Esophagus muscularis mucosa (tissue), 4 donors: ENCODE measurements at regions not wholly inside any gene's neighbourhood (a gene's known extent, or its start where the extent isn't known, plus 50 kb on each side); places are given as distances from the start of the nearest gene placed in this dataset.

Experiments
- DNase-seq: peaks from one replicate; pipeline ENCODE4 v3.0.0-alpha.2; 2017; ENCODE audit errors: extremely low spot score
- H3K27ac ChIP-seq, 4 donors: fragments of 200-600 bp; sonication (generic); replicated peaks in 1 of 4; 1 replicate in 3 of 4; 2 replicates in 1 of 4; pipeline ENCODE4 v1.5.1; 2016 to 2019; ENCODE audit warnings: mild to moderate bottlenecking in 1 of 4
- H3K27me3 ChIP-seq, 4 donors: fragments of 200-600 bp; sonication (generic); one replicate each; pipeline versions ENCODE4 v1.5.1 to v1.6.0; 2016 to 2019
- H3K36me3 ChIP-seq, 4 donors: fragments of 200-600 bp; sonication (generic); one replicate each; pipeline ENCODE4 v1.5.1; 2016 to 2019
- H3K4me1 ChIP-seq, 4 donors: fragments of 200-600 bp; sonication (generic); one replicate each; pipeline ENCODE4 v1.5.1; 2016 to 2019
- H3K4me3 ChIP-seq, 4 donors: fragments of 200-600 bp; sonication (generic); 1 replicate in 2 of 4; 2 replicates in 2 of 4; pipeline ENCODE4 v1.5.1; 2016 to 2019; ENCODE audit warnings: mild to moderate bottlenecking in 4 of 4, moderate library complexity in 1 of 4
- H3K9me3 ChIP-seq, 4 donors: fragments of 200-600 bp; sonication (generic); 1 replicate in 3 of 4; 2 replicates in 1 of 4; pipeline ENCODE4 v1.5.1; 2016 to 2019
- EP300 ChIP-seq: sonication (generic); formaldehyde crosslinking; IDR thresholded peaks from one replicate; pipeline ENCODE4 v1.6.1; 2017; ENCODE audit warnings: antibody characterized with exemption
- POLR2A ChIP-seq: fragments of 450-650 bp; IDR thresholded peaks from one replicate; pipeline ENCODE4 v1.6.1; 2017; ENCODE audit warnings: antibody characterized with exemption, moderate library complexity, mild to moderate bottlenecking, low read depth
- POLR2AphosphoS5 ChIP-seq, 2 donors: sonication (generic); formaldehyde crosslinking; IDR thresholded peaks; one replicate each; pipeline ENCODE4 v1.6.1; 2017; ENCODE audit warnings: antibody characterized with exemption in 2 of 2
- WGBS: methylation state at CpG from one replicate; pipeline ENCODE4 v1.1.5; 2018; 5-methylcytosine and 5-hydroxymethylcytosine counted together
- intact Hi-C: fragments of 100-400 bp; cut with DNase I; formaldehyde crosslinking; loops from one replicate; pipeline ENCODE4 v1.15.1; 2023
- TF ChIP-seq, protein P1 (sequence below), 3 experiments: fragments of 200-600 bp in 2 of 3; fragments of 450-650 bp in 1 of 3; sonication (generic) in 2 of 3; IDR thresholded peaks; one replicate each; pipeline ENCODE4 v1.5.1; 2017 to 2019; ENCODE audit warnings: antibody characterized with exemption in 3 of 3, mild to moderate bottlenecking in 2 of 3, moderate library complexity in 1 of 3

DNA sequence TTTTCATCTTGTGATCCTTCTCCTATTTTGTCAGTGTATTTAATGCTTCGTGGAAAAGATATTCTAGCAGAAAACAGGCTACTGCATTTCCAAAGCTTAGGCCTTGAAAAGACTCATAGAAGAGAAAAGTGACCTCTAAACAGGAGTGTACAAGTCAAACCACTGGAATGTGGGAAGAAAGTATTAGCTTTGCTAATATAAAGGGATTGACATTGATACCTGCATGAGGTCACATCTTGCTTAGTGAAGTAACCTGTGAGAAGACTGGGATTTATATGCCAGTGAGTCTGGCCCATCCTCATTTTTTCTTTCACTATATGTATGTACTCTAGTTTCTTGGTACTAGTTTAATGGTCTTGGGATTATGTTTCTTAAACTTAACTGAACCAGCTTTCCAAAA lies 132.9 kb upstream of the TMC3 start:
- WGBS = 93% methylated on average over 1 of the region's 1 CpG
- no peaks in the 10 kb centered on the region for H3K9me3 ChIP-seq
- no peaks in the 10 kb centered on the region for H3K4me1 ChIP-seq
- no peak for TF ChIP-seq EP300
- TF ChIP-seq, protein P1, sequence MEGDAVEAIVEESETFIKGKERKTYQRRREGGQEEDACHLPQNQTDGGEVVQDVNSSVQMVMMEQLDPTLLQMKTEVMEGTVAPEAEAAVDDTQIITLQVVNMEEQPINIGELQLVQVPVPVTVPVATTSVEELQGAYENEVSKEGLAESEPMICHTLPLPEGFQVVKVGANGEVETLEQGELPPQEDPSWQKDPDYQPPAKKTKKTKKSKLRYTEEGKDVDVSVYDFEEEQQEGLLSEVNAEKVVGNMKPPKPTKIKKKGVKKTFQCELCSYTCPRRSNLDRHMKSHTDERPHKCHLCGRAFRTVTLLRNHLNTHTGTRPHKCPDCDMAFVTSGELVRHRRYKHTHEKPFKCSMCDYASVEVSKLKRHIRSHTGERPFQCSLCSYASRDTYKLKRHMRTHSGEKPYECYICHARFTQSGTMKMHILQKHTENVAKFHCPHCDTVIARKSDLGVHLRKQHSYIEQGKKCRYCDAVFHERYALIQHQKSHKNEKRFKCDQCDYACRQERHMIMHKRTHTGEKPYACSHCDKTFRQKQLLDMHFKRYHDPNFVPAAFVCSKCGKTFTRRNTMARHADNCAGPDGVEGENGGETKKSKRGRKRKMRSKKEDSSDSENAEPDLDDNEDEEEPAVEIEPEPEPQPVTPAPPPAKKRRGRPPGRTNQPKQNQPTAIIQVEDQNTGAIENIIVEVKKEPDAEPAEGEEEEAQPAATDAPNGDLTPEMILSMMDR (IDR thresholded peaks at IDR 0.05) = no peak
- TF ChIP-seq POLR2AphosphoS5 (IDR thresholded peaks at IDR 0.05) = no peak
- no peak for TF ChIP-seq POLR2A
- DNase-seq = no peak
- no peak overlapping the region for H3K27ac ChIP-seq
- no peak overlapping the region for H3K4me3 ChIP-seq
- H3K36me3 ChIP-seq = no peaks in the 10 kb centered on the region
- intact Hi-C loops = no loop called here
- H3K27me3 ChIP-seq = no peaks in the 10 kb centered on the region

DNA sequence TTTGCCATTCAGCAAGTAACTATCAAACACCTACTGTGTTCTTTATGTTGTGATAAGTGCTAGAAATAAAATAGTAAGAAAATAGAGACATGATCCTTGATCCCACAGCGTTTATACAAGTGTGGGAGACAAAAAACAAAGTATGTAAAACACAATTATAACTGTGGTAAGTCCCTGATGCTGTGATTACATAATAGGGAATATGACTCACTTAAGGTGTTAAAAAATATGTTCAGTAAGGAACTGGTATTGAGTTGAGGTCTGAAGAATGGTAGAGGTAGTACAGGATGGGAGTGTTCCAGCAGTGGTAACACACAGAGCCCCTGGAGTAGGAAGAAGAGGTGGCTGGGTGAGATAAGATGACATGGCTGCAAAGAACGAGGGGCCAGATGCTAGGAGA lies 132.1 kb upstream of the TMC3 start:
- intact Hi-C loops = no loop called here
- Histone ChIP-seq H3K27me3 (no peaks in the 10 kb centered on the region), H3K9me3 (no peaks in the 10 kb centered on the region), H3K4me3 (no peak overlapping the region), H3K27ac (no peak overlapping the region), H3K4me1 (no peaks in the 10 kb centered on the region), H3K36me3 (no peaks in the 10 kb centered on the region)
- DNase-seq = peak; percentile 55
- WGBS = 83% methylated on average over 2 of the region's 2 CpGs
- TF ChIP-seq POLR2AphosphoS5 (IDR thresholded peaks at IDR 0.05) (no peak), EP300 (no peak), POLR2A (no peak)
- TF ChIP-seq, protein P1 (IDR thresholded peaks at IDR 0.05) = no peak

DNA sequence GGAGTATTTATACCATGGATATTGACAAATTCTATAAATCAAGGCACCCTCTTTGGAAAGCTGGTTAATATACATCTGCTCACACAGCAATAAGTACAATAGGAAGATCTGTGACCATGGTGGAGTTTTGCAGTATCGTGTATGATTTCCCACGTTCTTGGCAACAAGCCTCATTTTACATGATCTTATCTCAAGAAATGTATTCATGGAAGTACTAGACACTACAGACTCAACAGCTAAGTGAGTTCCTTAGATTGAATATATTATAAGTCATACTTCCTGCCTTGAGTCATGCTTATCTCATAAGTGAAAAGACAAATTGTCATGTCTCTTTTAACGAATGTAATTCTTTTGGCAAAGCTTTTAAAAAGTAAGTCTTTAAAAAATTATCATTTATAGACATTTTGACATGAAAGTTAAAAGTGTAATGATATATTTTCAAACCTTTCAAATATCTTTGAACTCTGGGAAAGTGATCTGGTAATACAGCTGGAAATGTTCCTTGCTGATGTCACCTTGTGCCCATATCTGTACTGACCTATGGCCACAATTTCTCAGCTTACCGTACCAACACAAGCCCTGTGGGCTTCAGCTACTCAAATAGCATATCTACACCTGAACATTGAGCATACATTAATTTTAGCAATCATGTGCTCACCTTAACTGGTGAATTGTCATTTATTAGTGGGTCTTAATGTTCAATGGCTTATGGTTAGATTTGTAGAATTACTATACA lies 130.3 kb upstream of the TMC3 start:
- no peak overlapping the region for H3K4me3 ChIP-seq
- no peaks in the 10 kb centered on the region for H3K4me1 ChIP-seq
- intact Hi-C loops = no loop called here
- H3K27ac ChIP-seq = no peak overlapping the region
- DNase-seq = no peak
- TF ChIP-seq POLR2A (no peak), EP300 (no peak), POLR2AphosphoS5 (IDR thresholded peaks at IDR 0.05) (no peak)
- TF ChIP-seq, protein P1 (IDR thresholded peaks at IDR 0.05) = no peak
- no peaks in the 10 kb centered on the region for H3K36me3 ChIP-seq
- no peaks in the 10 kb centered on the region for H3K27me3 ChIP-seq
- WGBS = 60% methylated on average over 4 of the region's 4 CpGs
- no peaks in the 10 kb centered on the region for H3K9me3 ChIP-seq

DNA sequence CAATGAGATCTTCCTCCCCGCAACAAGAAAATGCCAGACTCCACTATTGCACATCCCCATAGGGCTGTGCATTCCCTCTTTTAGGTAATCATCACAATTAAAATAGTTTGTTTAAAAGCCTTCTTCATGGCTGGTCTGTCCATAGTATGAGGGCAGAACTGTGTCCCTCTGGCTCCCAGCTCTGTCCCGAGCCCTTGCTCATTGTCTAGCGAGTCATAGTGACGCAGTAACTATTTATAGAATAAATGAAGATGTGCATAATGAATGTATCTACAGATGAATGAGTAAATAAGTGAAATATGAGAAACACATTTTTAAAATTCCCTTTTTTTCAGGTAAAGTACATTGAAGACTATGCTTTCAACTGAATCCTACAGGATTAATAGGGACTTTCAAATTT lies 128.4 kb upstream of the TMC3 start:
- H3K4me1 ChIP-seq = no peaks in the 10 kb centered on the region
- intact Hi-C loops = no loop called here
- no peak overlapping the region for H3K27ac ChIP-seq
- H3K4me3 ChIP-seq = no peak overlapping the region
- no peak for DNase-seq
- WGBS = 93% methylated on average over 4 of the region's 4 CpGs
- no peaks in the 10 kb centered on the region for H3K9me3 ChIP-seq
- TF ChIP-seq, protein P1 (IDR thresholded peaks at IDR 0.05) = no peak
- no peak for TF ChIP-seq POLR2A
- no peak for TF ChIP-seq EP300
- TF ChIP-seq POLR2AphosphoS5 (IDR thresholded peaks at IDR 0.05) = no peak
- H3K36me3 ChIP-seq = no peaks in the 10 kb centered on the region
- H3K27me3 ChIP-seq = no peaks in the 10 kb centered on the region

DNA sequence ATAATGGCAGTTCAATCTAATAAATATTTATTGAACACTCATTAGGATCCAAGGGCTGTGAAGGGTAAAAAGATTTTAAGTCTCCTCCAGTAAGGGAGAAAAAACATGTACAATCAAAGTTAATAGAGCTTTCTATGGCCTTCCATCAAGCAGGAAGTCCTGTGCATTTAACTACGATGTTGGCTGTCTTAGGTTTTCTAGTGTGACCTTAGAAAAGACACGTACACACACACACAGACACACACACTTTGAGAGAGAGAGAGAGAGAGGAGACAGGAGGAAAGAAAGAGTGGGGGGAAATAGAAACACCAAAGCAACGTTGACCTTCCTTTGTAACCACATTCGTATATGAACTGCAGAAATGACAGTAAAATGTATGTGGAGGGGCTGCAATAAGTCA lies 126.1 kb upstream of the TMC3 start:
- Histone ChIP-seq H3K4me3 (no peak overlapping the region), H3K36me3 (no peaks in the 10 kb centered on the region), H3K4me1 (no peaks in the 10 kb centered on the region), H3K27me3 (no peaks in the 10 kb centered on the region), H3K27ac (no peak overlapping the region), H3K9me3 (no peaks in the 10 kb centered on the region)
- WGBS = 42% methylated on average over 4 of the region's 4 CpGs
- intact Hi-C loops = no loop called here
- no peak for DNase-seq
- TF ChIP-seq, protein P1 (IDR thresholded peaks at IDR 0.05) = no peak
- TF ChIP-seq POLR2AphosphoS5 (IDR thresholded peaks at IDR 0.05) = no peak
- no peak for TF ChIP-seq POLR2A
- TF ChIP-seq EP300 = no peak
